ENCODE measurements at regions not wholly inside any gene's neighbourhood (a gene's known extent, or its start where the extent isn't known, plus 50 kb on each side); places are given as distances from the start of the nearest gene placed in this dataset.
A peak's percentile ranks its signal among the peaks of the same experiment; 100 is the strongest.
"Not testable (repeated sequence)": the region's sequence is repeated elsewhere in the genome, so short reads cannot be mapped to it uniquely, and the experiment has no call there.

DNA sequence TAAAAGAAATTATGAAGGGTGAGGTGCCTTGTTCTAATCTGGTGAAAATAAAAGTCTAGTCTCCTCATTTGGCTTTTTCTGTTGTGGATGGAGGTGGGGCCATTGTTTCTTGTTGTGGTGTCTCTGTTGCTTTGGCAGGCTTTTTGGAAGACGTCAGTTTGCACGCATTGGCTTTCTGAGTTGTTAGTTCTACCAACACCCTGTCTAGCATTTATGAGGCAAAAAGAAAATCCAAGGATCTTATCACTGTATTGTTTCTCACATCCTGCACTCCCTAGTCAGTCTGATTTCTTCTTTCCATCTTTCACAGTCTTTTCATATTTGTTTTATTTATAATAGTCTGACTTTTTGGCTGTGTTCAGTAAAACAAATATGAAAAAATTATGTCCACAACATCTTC lies 898.3 kb downstream of the REEP3 start:
- Mint-ChIP-seq H3K36me3 (no peaks in the 10 kb centered on the region), H3K27me3 (ENCODE audit: insufficient read depth, low read depth) (no peaks in the 10 kb centered on the region), H3K4me1 (no peaks in the 10 kb centered on the region)

DNA sequence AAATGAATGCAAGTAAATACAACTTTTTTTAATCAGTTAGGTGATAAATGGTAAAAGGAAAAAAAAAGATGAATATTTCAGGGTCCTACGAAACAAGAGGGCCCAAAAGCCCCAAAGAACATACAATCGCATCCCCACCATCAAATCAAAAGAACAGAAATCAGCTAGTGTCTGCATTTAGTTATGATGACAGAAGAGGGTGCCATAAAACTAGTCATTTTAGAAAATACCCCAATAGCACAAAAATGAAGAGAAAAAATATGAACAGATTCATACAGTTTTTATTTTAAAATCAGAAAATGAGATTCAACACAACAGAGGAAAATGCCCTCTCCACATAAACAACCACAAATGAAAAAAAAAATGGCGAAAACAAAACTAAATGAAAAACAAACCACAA lies 905.5 kb downstream of the REEP3 start:
- no peaks in the 10 kb centered on the region for H3K27me3 Mint-ChIP-seq (ENCODE audit: insufficient read depth, low read depth)
- Histone ChIP-seq H3K9me3 (ENCODE audit: low read depth) (no peaks in the 10 kb centered on the region), H2AFZ (replicated peaks) (no peak overlapping the region), H3K4me3 (no peak overlapping the region), H3K79me2 (ENCODE audit: low read depth) (no peaks in the 10 kb centered on the region), H3F3A (ENCODE audit: low read depth) (no peaks in the 10 kb centered on the region), H3K9ac (no peak overlapping the region), H4K20me1 (ENCODE audit: low read depth) (no peaks in the 10 kb centered on the region), H3K36me3 (no peaks in the 10 kb centered on the region), H3K4me2 (no peak overlapping the region), H3K27ac (no peak overlapping the region), H3K27me3 (no peaks in the 10 kb centered on the region), H3K4me1 (no peaks in the 10 kb centered on the region)
- no peak for DNase-seq (ENCODE audit: low spot score)
- no peak overlapping the region for H3K4me3 Mint-ChIP-seq
- H3K36me3 Mint-ChIP-seq: no peaks in the 10 kb centered on the region
- TF ChIP-seq, protein P1, sequence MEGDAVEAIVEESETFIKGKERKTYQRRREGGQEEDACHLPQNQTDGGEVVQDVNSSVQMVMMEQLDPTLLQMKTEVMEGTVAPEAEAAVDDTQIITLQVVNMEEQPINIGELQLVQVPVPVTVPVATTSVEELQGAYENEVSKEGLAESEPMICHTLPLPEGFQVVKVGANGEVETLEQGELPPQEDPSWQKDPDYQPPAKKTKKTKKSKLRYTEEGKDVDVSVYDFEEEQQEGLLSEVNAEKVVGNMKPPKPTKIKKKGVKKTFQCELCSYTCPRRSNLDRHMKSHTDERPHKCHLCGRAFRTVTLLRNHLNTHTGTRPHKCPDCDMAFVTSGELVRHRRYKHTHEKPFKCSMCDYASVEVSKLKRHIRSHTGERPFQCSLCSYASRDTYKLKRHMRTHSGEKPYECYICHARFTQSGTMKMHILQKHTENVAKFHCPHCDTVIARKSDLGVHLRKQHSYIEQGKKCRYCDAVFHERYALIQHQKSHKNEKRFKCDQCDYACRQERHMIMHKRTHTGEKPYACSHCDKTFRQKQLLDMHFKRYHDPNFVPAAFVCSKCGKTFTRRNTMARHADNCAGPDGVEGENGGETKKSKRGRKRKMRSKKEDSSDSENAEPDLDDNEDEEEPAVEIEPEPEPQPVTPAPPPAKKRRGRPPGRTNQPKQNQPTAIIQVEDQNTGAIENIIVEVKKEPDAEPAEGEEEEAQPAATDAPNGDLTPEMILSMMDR (IDR thresholded peaks at IDR 0.05): no peak
- TF ChIP-seq EZH2 (IDR thresholded peaks at IDR 0.05): no peak
- no peak for TF ChIP-seq EZH2phosphoT487 (IDR thresholded peaks at IDR 0.05)
- H3K9me3 Mint-ChIP-seq: peaks cover 3% of the 10 kb centered on the region
- no peak overlapping the region for H3K27ac Mint-ChIP-seq
- peaks cover 3% of the 10 kb centered on the region for H3K4me1 Mint-ChIP-seq

More for the DNA sequence above, 898.3 kb downstream of the REEP3 start:
- Histone ChIP-seq H3K9me3 (ENCODE audit: low read depth) (no peaks in the 10 kb centered on the region), H2AFZ (replicated peaks) (no peak overlapping the region), H3K27me3 (no peaks in the 10 kb centered on the region), H3K9ac (no peak overlapping the region), H3K4me3 (no peak overlapping the region), H3K79me2 (ENCODE audit: low read depth) (no peaks in the 10 kb centered on the region), H3K4me1 (no peaks in the 10 kb centered on the region), H3K4me2 (no peak overlapping the region), H3F3A (ENCODE audit: low read depth) (no peaks in the 10 kb centered on the region), H3K27ac (no peak overlapping the region), H3K36me3 (no peaks in the 10 kb centered on the region), H4K20me1 (ENCODE audit: low read depth) (no peaks in the 10 kb centered on the region)
- Mint-ChIP-seq H3K4me3 (no peak overlapping the region), H3K9me3 (no peaks in the 10 kb centered on the region), H3K27ac (no peak overlapping the region)
- DNase-seq (ENCODE audit: low spot score): no peak
- TF ChIP-seq, protein P1 (IDR thresholded peaks at IDR 0.05): no peak
- TF ChIP-seq EZH2phosphoT487 (IDR thresholded peaks at IDR 0.05) (no peak), EZH2 (IDR thresholded peaks at IDR 0.05) (no peak)

DNA sequence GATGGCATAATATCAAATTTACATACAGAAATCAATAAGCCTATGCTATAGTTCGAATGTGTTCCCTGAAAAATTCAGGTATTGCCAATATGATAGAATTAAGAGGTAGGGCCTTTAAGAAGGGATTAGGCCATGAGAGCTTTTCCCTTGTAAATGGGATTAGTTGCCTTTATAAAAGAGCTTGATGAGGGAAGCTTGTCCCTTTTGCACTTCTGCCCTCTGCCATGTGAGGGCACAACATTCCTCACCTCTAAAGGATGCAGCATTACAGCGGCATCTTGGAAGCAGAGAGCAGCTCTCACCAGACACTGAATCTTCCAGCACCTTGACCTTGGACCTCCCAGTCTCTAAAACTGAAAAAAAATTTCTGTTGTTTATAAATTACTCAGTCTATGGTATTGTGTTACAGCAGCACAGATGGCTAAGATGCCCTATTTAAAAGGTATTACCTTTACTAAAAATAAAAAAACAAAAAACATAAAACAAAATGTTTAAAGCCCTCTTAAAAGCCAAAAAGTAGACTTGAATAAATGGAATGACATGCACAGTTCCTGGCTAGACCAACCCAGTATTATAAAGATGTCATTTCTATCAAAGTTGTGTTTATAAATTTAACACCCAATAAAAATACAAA lies 909.6 kb downstream of the REEP3 start:
- Mint-ChIP-seq H3K36me3 (no peaks in the 10 kb centered on the region), H3K27me3 (ENCODE audit: insufficient read depth, low read depth) (no peaks in the 10 kb centered on the region), H3K9me3 (peaks cover 3% of the 10 kb centered on the region), H3K4me1 (peaks cover 3% of the 10 kb centered on the region), H3K27ac (no peak overlapping the region), H3K4me3 (no peak overlapping the region)
- peak; percentile 85 for DNase-seq (ENCODE audit: low spot score)
- Histone ChIP-seq H3F3A (ENCODE audit: low read depth) (no peaks in the 10 kb centered on the region), H3K9ac (no peak overlapping the region), H3K4me3 (no peak overlapping the region), H3K36me3 (no peaks in the 10 kb centered on the region), H3K27me3 (no peaks in the 10 kb centered on the region), H3K9me3 (ENCODE audit: low read depth) (no peaks in the 10 kb centered on the region), H2AFZ (replicated peaks) (no peak overlapping the region), H3K79me2 (ENCODE audit: low read depth) (no peaks in the 10 kb centered on the region), H3K4me1 (no peaks in the 10 kb centered on the region), H4K20me1 (ENCODE audit: low read depth) (no peaks in the 10 kb centered on the region), H3K27ac (no peak overlapping the region), H3K4me2 (no peak overlapping the region)
- TF ChIP-seq EZH2 (IDR thresholded peaks at IDR 0.05) (no peak), EZH2phosphoT487 (IDR thresholded peaks at IDR 0.05) (peak; percentile 61)
- TF ChIP-seq, protein P1 (IDR thresholded peaks at IDR 0.05): peak; percentile 68

DNA sequence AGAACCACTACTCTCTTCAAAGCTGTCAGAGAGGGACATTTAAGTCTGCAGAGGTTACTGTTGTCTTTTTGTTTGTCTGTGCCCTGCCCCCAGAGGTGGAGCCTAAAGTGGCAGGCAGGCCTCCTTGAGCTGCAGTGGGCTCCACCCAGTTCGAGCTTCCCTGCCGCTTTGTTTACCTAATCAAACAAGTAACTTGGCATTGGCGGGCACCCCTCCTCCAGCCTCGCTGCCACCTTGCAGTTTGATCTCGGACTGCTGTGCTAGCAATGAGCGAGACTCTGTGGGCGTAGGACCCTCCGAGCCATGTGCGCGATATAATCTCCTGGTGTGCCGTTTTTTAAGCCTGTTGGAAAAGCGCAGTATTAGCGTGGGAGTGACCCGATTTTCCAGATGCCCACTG lies 920.7 kb downstream of the REEP3 start:
- H2AFZ ChIP-seq (replicated peaks); H3K4me3 Mint-ChIP-seq; H3K27ac ChIP-seq; H3F3A ChIP-seq (ENCODE audit: low read depth); H3K79me2 ChIP-seq (ENCODE audit: low read depth); H3K36me3 Mint-ChIP-seq; H3K4me3 ChIP-seq; H3K27me3 ChIP-seq; H3K27ac Mint-ChIP-seq; H3K27me3 Mint-ChIP-seq (ENCODE audit: insufficient read depth, low read depth); H4K20me1 ChIP-seq (ENCODE audit: low read depth); H3K9ac ChIP-seq; DNase-seq (ENCODE audit: low spot score); H3K4me1 ChIP-seq; H3K4me2 ChIP-seq; H3K9me3 ChIP-seq (ENCODE audit: low read depth); H3K36me3 ChIP-seq: not testable (repeated sequence)
- Mint-ChIP-seq H3K4me1 (peaks cover 21% of the 10 kb centered on the region), H3K9me3 (peaks cover 19% of the 10 kb centered on the region)

Measured in neural progenitor cell (in vitro differentiated cells).